ENCODE measurements at regions not wholly inside any gene's neighbourhood (a gene's known extent, or its start where the extent isn't known, plus 50 kb on each side); places are given as distances from the start of the nearest gene placed in this dataset.

DNA sequence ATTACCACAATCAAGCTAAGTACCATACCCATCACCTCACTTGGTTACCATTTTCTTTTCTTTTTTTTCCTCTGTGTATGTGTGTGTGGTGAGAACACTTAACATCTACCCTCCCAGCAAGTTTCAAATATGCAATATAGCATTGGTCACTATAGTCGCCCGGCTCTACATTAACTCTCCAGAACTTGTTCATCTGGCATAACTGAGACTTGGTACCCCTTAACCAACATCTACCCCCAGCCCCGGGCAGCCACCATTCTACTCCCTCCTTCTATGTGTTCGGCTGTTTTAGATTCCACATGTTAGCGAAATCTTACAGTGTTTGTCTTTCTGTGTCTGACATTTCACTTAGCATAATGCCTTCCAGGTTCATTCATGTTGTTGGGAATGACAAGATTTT, 89.0 kb upstream of the TOP1 start:
- TF ChIP-seq, protein P1, sequence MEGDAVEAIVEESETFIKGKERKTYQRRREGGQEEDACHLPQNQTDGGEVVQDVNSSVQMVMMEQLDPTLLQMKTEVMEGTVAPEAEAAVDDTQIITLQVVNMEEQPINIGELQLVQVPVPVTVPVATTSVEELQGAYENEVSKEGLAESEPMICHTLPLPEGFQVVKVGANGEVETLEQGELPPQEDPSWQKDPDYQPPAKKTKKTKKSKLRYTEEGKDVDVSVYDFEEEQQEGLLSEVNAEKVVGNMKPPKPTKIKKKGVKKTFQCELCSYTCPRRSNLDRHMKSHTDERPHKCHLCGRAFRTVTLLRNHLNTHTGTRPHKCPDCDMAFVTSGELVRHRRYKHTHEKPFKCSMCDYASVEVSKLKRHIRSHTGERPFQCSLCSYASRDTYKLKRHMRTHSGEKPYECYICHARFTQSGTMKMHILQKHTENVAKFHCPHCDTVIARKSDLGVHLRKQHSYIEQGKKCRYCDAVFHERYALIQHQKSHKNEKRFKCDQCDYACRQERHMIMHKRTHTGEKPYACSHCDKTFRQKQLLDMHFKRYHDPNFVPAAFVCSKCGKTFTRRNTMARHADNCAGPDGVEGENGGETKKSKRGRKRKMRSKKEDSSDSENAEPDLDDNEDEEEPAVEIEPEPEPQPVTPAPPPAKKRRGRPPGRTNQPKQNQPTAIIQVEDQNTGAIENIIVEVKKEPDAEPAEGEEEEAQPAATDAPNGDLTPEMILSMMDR (IDR thresholded peaks at IDR 0.05; ENCODE audit: unreplicated experiment), result no peak
- H3K27ac Mint-ChIP-seq, result no peak overlapping the region
- no peak for DNase-seq (ENCODE audit: low spot score, unreplicated experiment)
- H3K9me3 Mint-ChIP-seq (ENCODE audit: low read depth), result no peaks in the 10 kb centered on the region
- H3K27me3 Mint-ChIP-seq, result peaks cover 8% of the 10 kb centered on the region
- H3K4me3 Mint-ChIP-seq (ENCODE audit: low read depth), result no peak overlapping the region
- no peaks in the 10 kb centered on the region for H3K4me1 Mint-ChIP-seq (ENCODE audit: low read depth)
- H3K36me3 Mint-ChIP-seq (ENCODE audit: insufficient read depth), result no peaks in the 10 kb centered on the region

DNA sequence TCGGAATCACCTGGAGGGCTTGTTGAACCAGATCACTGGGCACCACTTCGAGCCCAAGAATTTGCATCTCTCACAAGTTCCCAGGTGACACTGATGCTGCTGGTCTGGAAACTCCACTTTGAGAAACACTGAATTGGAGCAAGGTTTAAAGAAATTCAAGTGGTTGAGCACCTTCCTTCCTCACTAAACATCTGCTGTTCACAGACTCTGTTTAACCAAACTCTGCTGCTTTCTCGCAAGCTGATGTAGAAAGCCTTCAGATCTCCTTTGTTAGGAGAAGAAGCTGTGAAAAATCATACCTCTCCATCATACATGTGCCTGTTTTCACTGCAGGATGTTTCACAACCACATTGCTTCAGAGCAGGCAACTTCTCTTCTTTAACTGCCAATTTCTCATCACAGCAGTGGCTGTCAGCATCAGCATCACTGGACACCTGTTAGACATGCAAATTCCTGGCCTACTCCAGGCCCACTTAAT, 87.5 kb upstream of the TOP1 start:
- no peaks in the 10 kb centered on the region for H3K36me3 Mint-ChIP-seq (ENCODE audit: insufficient read depth)
- H3K27ac Mint-ChIP-seq, result no peak overlapping the region
- no peaks in the 10 kb centered on the region for H3K4me1 Mint-ChIP-seq (ENCODE audit: low read depth)
- TF ChIP-seq, protein P1 (IDR thresholded peaks at IDR 0.05; ENCODE audit: unreplicated experiment), result no peak
- H3K9me3 Mint-ChIP-seq (ENCODE audit: low read depth), result no peaks in the 10 kb centered on the region
- H3K4me3 Mint-ChIP-seq (ENCODE audit: low read depth), result no peak overlapping the region
- peaks cover 21% of the 10 kb centered on the region for H3K27me3 Mint-ChIP-seq
- no peak for DNase-seq (ENCODE audit: low spot score, unreplicated experiment)

DNA sequence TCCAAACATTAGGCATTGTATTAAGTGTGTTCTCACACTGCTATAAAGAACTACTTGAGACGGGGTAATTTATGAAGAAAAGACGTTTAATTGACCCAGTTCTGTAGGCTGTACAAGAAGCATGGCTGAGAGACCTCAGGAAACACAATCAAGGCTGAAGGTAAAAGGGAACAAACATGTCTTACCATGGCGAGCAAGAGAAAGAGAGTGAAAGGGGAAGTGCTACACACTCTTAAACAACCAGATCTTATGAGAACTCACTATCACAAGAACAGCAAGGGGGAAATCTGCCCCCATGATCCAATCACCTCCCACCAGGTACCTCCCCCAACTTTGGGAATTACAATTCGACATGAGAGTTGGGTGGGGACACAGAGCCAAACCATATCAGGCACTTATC, 86.6 kb upstream of the TOP1 start:
- TF ChIP-seq, protein P1 (IDR thresholded peaks at IDR 0.05; ENCODE audit: unreplicated experiment), result no peak
- H3K4me1 Mint-ChIP-seq (ENCODE audit: low read depth), result no peaks in the 10 kb centered on the region
- H3K9me3 Mint-ChIP-seq (ENCODE audit: low read depth), result no peaks in the 10 kb centered on the region
- no peak overlapping the region for H3K27ac Mint-ChIP-seq
- no peaks in the 10 kb centered on the region for H3K36me3 Mint-ChIP-seq (ENCODE audit: insufficient read depth)
- peaks cover 28% of the 10 kb centered on the region for H3K27me3 Mint-ChIP-seq
- H3K4me3 Mint-ChIP-seq (ENCODE audit: low read depth), result no peak overlapping the region
- no peak for DNase-seq (ENCODE audit: low spot score, unreplicated experiment)

DNA sequence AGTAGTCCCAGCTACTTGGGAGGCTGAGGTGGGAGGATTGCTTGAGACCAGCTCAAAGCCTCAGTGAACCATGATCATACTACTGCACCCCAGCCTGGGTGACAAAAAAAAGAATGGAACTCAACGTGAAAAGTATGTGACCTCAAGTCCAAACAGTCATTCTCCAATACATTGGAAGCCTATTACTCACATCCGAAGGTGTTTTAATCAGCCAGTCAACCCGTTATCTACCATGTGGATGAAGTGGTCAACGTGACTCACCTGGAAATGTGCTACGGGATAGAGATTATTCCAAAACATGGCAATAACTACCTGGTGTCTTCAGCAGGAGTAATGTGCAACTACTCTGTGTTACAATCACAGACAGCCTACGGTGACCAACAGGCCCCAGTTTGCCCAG, 85.8 kb upstream of the TOP1 start:
- TF ChIP-seq, protein P1 (IDR thresholded peaks at IDR 0.05; ENCODE audit: unreplicated experiment), result no peak
- H3K36me3 Mint-ChIP-seq (ENCODE audit: insufficient read depth), result no peaks in the 10 kb centered on the region
- no peaks in the 10 kb centered on the region for H3K9me3 Mint-ChIP-seq (ENCODE audit: low read depth)
- H3K27me3 Mint-ChIP-seq, result peaks cover 26% of the 10 kb centered on the region
- no peak for DNase-seq (ENCODE audit: low spot score, unreplicated experiment)
- H3K27ac Mint-ChIP-seq, result no peak overlapping the region
- H3K4me3 Mint-ChIP-seq (ENCODE audit: low read depth), result no peak overlapping the region
- no peaks in the 10 kb centered on the region for H3K4me1 Mint-ChIP-seq (ENCODE audit: low read depth)

DNA sequence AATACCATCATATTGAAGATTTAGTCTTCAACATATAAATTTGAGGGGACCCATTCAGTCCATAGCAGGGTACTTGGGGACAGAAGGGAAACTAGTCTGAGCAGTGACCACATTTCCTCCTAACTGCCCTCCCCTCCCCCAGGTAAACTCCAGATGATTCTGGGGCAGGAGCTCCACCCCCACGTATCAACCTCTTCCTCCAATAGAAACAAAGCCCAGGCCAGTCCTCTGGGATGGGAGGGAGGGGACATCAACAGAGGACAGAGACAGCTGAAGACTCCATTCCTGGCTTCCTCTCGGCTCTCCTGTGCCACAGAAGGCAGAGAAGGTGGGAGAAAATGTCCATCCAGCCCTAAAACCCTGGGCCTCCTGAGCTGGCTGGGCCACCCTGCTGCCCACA, 85.0 kb upstream of the TOP1 start:
- no peak overlapping the region for H3K27ac Mint-ChIP-seq
- no peaks in the 10 kb centered on the region for H3K4me1 Mint-ChIP-seq (ENCODE audit: low read depth)
- H3K36me3 Mint-ChIP-seq (ENCODE audit: insufficient read depth), result no peaks in the 10 kb centered on the region
- no peak overlapping the region for H3K4me3 Mint-ChIP-seq (ENCODE audit: low read depth)
- TF ChIP-seq, protein P1 (IDR thresholded peaks at IDR 0.05; ENCODE audit: unreplicated experiment), result no peak
- H3K9me3 Mint-ChIP-seq (ENCODE audit: low read depth), result no peaks in the 10 kb centered on the region
- peaks cover 27% of the 10 kb centered on the region for H3K27me3 Mint-ChIP-seq
- no peak for DNase-seq (ENCODE audit: low spot score, unreplicated experiment)
